HG03354 (cell line): ENCODE measurements at regions not wholly inside any gene's neighbourhood (a gene's known extent, or its start where the extent isn't known, plus 50 kb on each side); places are given as distances from the start of the nearest gene placed in this dataset.
"Not testable (repeated sequence)": the region's sequence is repeated elsewhere in the genome, so short reads cannot be mapped to it uniquely, and the experiment has no call there.

Source experiments
- ATAC-seq: cut with Tn5 transposase; IDR thresholded peaks from one replicate; pipeline ENCODE4 v1.9.1; 2021; ENCODE audit warnings: mild to moderate bottlenecking; ENCODE audit not compliant: unreplicated experiment, poor library complexity, severe bottlenecking

DNA sequence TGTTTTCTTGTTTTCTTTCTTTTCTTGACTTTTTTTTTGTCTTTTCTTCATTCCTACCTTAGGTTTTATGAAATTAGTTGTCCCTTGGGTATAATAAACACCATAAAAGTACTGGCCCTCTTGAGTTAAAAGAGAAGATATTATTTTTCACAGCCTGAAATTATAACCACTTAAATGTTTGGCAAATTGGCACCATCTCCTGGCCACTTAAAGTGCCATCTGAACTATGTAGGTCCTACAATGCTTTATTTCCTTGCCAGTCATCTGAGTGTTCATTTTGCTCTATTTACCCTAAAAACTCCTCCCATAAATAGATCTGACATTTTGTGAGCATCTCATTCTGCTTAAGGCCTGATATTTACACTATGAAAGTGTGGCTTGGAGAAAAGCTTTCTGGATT is 98.9 kb upstream of the PRKCQ start:
- no peak for ATAC-seq

DNA sequence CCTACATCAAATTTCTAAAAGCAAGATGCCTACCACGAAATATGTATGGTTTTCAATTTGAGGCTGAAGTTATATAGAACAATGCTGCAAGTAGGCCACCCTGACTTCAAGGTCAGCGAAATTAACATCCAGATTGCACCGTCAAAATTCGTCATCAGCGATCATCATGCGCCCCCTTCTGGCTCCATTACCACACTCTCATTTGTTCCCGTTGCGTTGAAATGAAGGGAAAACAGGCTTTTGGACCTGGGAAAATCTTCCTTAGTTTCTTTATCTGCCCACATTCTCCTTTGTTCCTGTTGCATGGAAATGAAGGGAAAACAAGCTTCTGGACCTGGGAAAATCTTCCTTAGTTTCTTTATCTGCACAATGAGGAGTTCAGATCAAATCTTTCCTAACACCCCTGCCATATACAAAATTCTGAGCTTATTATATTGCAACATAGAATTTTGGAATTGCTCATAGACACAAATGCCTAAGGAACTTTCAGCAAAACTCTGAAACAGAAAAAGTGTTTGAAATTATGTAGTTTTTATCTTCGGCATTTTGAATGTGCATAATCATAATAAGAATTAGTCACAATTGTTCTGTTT is 98.2 kb upstream of the PRKCQ start:
- ATAC-seq = no peak

DNA sequence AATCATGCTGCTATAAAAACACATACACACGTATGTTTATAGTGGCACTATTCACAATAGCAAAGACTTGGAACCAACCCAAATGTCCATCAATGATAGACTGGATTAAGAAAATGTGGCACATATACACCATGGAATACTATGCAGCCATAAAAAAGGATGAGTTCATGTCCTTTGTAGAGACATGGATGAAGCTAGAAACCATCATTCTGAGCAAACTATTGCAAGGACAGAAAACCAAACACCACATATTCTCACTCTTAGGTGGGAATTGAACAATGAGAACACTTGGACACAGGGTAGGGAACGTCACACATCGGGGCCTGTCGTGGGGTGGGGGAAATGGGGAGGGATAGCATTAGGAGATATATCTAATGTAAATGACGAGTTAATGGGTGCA is 97.1 kb upstream of the PRKCQ start:
- not testable (repeated sequence) for ATAC-seq

DNA sequence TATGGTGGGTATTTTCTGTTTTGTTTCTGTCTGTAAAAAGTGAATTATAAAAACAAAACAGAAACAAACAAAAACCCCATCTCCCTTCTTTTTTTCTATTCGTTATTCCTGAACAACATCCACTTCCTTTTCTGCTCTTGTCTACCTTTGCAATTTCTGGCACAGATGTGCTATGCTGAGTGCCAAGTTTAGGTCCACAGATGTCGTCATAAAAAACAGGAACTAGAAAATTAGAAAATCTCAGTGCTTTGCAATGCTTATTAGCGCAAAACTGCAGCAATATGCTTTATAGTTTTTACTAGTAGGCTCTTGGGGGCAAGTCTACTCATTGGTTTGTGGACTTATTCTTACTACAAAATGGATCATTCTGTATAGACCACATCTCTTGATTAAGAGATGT is 94.2 kb upstream of the PRKCQ start:
- ATAC-seq = no peak

DNA sequence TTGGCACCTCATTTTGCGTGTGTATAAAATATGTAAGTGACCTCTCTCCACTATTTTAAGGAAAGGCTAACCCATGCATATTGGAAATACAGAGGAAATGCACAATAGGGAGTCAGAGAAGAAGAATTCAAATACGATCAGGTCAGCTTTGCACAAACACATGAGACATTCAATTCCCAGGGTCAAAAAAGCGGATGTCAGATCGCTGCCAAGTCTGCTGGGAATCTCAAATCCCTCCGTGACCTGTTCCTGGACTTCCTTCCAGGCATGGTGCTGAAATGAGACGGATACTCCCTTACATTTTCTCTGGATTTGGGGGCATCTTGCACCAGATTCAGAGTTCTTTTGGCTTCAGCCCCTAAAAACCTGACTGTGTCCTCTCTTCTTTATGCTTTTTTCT is 91.9 kb upstream of the PRKCQ start:
- no peak for ATAC-seq

DNA sequence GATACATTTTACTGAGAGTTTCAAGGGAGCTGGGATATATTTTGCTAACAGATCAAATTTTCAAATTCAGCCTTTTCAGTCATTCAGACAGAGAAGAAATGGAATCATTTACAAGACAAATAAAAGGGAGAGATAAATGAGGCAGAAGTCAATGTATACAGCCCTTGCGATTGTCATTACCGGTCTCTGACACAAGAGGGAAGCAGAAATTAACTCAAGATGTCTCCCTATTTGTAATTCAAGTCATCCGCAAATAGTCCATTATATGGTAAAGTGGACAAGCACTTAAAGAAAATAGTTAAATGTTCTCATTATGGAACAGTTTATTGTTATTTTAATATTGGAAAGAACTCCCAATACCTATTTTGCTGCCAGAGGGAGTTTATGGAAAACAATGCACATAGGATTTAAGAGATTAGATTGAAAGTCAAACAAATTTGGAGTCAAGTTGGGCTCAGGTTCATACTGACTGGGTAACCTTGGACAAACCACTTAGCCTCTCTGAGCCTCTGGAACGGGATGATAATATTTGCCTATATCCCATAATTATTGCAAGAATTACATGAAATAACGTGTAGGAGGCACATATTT is 89.3 kb upstream of the PRKCQ start:
- ATAC-seq = no peak

DNA sequence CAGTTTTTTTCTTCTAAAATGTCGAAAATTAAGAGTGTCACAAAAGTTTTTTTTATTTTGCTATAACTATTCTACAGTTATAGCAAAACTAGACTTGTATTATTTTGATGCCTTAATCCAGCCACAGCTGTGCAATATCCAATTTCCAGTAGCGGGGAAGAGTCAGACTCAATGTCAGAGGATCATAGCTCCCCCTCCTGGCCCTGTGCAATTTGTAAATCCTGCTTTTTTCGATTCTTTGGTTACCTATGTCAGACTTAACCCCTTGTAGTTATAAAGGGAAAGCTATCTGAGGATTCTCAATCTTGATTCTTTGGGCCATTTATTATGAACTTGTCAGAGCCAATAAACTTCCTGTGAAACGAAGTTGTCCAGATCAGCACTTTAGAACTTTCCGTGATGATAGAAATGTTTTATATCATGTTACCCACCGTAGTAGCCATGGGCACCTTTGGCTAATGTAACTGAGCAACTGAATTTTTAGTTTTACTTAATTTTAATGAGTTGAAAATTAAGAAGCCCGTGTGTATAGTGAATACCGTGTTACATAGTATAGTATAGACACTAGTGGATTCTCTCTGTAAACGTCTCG is 87.7 kb upstream of the PRKCQ start:
- no peak for ATAC-seq

DNA sequence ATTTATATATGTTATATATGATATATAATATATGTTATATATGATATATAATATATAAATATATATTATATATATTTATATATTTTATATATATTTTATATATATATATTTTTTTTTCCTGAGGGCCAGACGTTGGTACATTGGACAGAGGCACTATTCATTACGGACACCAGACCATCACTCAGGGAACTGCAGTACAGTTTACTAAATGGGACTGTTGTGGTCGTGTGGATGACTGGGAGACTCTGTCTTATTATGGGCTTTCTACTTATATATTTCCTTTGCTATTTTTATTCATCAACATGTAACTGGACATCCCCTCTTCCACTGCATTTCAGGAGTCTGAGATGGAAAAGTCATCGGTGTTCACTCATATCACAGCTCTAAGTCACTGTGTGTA is 87.1 kb upstream of the PRKCQ start:
- ATAC-seq = no peak

DNA sequence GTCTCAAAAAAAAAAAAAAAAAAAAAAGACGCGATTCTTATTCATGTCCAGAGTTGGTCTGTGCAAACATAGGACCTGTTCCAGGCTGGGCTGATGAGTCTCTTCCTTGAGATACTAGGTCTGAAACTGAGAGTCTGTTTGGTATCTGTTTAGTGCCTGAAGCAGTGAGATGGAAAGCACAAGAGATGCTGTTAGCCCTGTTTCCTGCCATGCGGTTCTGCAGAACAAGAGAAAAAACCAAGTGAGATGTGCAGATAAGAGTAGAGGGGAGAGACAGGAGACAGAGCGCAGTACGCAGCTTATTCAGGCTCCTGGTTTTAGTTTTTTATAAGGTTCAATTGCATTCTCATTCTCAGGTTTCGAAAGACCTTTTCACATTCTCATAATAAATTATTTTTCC is 85.8 kb upstream of the PRKCQ start:
- ATAC-seq = no peak

DNA sequence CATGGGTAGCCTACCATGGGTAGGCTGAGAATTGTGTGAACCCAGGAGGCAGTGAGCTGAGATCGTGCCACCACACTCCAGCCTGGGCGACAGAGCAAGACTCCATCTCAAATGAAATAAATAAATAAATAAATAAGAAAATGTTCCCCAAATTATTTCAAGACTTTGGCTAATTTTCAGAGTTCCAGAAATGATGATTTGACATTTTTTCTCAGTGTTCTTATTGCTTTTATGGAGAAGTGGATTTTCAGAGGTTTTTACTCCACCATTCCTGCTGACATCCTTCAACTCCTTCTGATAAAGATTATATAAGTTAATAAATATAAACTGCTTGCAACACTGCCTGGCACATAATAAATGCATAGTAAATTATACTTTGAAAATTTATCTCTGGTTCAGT is 80.4 kb upstream of the PRKCQ start:
- ATAC-seq = no peak

DNA sequence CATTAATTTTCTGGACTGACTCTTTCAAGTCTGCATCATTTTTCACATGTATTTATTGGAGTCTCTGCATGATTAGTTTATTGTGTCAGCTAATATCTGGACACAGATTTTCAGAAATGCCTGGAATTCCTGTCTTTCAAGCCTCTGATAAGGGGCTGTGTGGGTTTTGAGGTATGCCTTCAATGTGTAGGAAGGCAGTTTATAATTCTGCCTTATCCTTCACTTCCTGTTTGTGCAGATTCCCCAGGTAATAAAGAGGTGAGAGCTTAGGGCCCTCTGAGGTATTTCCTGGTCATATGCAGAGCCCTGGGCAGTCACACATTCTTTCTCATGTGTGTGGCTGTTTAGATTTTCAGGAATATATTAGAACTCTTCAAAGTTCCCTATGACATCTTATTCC is 79.4 kb upstream of the PRKCQ start:
- ATAC-seq = no peak

DNA sequence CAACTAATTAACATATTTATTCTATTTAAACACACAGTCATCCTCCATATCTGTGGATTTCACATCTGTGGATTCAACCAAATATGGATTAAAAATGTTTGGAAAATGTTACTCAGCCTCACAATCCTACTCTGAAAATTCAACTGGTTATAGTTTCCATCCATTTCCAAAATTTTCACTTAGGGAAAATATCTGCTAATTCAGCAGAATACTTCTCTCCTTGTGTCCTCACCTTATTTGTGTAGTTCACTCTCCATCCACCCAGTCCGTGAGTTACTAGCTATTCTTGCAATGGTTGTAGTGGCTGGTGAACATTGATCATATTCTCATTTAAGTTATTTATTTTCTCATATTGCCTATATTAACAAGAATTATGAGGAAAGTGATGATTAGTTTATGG is 77.6 kb upstream of the PRKCQ start:
- no peak for ATAC-seq

DNA sequence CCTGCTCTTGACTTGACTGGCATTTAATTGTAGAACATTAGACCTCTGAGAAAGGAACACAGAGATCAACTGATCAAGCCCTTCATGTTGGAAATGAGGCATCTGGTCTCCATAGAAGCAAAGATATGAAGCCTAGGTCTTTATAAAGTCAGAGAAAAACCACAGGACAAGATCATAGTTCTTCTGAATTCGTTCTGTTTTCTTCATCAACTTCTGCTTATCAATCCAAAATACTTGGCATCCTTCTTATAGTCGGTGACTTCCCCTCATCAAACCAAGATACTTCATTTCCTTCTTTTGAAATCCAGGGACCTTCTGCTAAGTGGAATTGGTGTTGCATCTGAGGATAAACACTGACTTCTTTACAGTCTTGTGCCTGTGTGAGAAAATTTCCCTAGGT is 77.1 kb upstream of the PRKCQ start:
- no peak for ATAC-seq

DNA sequence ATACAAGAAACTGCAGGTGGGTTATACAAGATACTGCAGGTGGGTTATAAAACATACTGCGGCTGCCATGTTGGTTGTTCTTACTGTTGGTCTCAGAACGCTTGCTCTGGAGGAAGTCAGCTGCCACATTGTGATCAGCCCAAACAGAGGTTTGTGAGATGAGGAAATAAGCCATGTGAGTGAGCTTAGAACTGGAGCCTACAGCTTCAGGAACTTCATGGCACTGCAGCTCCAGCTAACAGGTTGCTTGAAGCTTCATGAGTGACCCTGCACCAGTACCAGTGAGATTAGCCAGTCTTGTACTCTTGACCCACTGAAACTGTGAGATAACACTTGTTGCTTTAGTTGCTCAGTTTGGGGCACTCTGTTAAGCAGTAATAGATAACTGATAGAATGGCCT is 74.5 kb upstream of the PRKCQ start:
- no peak for ATAC-seq

DNA sequence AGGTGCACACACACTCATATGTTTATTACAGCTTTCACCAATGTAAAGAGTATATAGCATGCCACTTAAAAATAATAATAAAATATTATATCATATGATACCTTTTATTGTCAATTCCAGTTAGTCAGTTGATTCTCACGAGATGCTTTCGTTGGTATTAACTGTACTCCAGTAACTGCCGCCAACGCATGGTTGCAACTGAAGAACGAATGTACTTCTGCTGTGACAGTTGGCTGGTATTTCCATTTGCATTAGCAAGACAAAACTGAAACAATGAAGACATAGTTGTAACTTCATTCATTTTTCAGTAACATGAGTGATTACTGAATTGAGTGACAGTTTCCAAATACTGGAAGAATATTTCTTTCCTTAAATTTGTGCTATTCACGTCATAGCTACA is 70.5 kb upstream of the PRKCQ start:
- ATAC-seq = no peak

DNA sequence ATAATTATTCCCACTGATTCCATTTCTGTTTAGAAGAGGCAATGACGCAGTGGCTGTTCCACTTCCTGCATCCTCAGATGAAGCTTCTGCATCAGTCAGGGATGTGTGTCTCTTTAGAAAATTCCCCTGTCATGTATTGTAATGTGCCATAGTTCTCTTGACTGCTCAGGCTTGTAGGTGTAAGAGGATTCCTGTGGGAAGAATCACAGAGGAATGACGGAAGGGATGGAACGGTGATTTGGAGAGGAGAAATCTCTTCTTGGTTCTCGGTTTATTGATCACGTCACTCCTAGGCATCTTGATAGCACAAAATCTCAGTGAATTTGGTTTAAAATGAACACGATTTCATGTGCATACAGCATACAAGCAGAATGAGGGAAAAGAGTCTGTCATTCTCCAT is 69.8 kb upstream of the PRKCQ start:
- ATAC-seq = no peak

DNA sequence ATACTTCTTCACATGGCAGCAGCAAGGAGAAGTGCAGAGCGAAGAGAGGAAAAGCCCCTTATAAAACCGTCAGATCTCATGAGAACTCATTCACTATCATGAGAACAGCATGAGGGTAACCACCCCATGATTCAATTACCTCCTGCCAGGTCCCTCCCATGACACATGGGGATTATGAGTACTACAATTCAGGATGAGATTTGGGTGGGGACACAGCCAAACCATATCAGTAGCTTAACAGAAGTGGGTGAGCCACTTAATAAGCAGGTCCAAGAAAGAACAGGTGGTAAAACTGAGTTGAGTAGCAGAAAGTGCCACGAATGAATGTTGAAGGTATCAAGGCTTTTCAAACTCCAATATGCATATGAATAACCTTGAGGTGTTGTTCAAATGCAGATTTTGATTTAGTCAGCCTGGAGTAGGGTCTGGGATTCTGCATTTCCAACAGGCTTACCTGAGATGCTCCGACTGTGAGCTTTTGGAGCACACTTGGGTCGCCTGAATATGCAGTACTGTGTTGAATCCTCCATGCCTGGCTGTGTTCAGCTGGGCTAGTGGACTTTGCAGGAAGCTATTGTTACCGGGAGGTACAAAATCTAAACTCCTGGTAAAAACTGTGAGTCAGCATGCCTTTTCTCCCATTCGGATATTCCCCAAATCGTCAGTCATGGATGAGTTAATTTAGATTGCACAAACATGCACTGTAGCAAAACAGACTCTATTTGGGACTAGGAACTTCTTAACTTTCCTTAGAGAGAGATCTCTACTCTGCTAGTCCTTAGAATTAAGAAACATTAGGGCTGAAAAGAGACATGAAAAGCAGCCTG is 69.0 kb upstream of the PRKCQ start:
- ATAC-seq = no peak

DNA sequence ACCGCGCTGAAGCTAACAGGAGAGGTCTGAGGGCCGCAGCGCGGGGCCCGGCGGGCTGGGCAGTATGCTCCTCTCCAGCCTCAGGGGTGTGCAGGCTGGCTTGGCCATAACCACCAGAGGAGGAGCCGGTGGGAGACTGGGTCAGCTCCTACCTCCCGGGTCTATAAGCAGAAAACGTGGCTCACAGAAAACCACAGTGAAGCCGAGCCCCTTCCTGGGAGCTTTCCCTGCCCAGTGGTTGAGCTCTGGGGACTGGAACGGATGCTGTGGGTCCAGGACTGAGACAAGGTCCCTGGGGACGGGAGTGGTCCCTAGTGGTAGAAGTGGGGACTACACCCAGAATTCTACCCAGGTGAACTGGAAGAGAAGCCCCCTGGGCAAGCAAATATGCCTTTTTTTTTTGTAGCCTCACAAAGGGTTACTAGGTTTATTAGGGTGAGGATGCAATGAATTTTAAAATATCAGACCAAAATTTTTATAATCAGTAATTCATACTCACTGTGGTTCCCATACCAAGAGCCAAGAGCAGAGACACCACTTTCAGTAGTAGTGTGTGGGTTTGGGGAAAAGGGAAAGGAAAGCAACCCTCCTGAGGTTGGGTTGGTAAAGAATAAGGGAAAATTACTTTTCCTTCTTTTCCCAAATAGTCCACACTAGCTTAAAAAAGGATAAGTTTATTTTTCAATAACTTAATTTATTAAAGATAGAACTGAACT is 67.9 kb upstream of the PRKCQ start:
- ATAC-seq = peak; percentile 86

DNA sequence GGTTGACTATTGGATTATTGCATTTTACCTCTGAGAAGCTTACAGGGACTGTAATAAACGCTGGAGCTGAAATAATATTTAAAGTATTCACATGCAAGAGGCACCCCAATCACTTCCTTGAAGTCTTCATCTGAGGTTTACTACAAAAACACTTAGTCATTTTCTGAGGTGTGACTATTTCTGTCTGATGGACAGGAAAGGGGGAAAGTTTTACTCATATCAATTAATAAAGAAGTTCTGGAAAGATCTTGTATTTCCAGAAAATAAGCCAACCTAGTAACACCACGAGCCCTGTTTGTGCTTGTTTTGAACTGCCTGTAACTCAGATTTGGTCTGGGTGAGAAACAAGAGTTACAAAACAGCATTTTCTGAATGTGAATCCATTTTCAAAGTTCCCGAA is 63.9 kb upstream of the PRKCQ start:
- no peak for ATAC-seq

DNA sequence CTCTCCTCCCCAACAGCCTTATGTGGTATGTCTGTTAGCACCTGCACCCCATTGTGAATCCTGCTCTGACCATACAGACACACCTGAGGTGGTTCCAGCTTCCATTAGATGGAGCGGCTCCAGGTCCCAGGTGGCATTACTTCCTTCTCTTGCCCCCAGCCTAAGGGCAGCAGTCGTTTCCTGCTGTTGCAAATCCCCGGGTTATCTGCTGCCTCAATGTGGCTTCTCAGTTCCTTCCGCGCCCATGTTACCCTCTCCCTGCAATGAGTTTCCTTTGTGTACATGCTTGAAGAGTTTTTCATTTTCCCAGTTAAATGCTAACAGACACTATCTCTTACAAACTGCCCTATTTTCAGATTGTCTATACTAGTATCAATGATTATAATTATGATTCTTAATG is 62.8 kb upstream of the PRKCQ start:
- ATAC-seq = no peak
